Muscle layer of duodenum (tissue), 2 donors: ENCODE measurements at regions not wholly inside any gene's neighbourhood (a gene's known extent, or its start where the extent isn't known, plus 50 kb on each side); places are given as distances from the start of the nearest gene placed in this dataset.

ENCODE experiments used
- H3K27ac ChIP-seq: one replicate; pipeline ENCODE4 v1.7.0; 2013; ENCODE audit warnings: mild to moderate bottlenecking, low read length
- H3K27me3 ChIP-seq: one replicate; pipeline ENCODE4 v1.7.0; 2013; ENCODE audit warnings: low read depth, mild to moderate bottlenecking, control low read depth, low read length
- H3K36me3 ChIP-seq, 2 donors: one replicate each; pipeline ENCODE4 v1.7.0; 2013; ENCODE audit warnings: low read length in 2 of 2, control low read depth in 1 of 2, mild to moderate bottlenecking in 1 of 2; ENCODE audit not compliant: insufficient read depth in 2 of 2, control insufficient read depth in 1 of 2
- H3K4me1 ChIP-seq, 2 donors: one replicate each; pipeline ENCODE4 v1.7.0; 2013; ENCODE audit warnings: low read length in 2 of 2, mild to moderate bottlenecking in 2 of 2, control low read depth in 1 of 2, moderate library complexity in 1 of 2; ENCODE audit not compliant: insufficient read depth in 2 of 2, control insufficient read depth in 1 of 2
- H3K4me3 ChIP-seq, 2 donors: one replicate each; pipeline ENCODE4 v1.7.0; 2013; ENCODE audit warnings: low read length in 2 of 2, low read depth in 1 of 2, mild to moderate bottlenecking in 1 of 2
- H3K9me3 ChIP-seq, 2 donors: one replicate each; pipeline ENCODE4 v1.7.0; 2013; ENCODE audit warnings: low read length in 2 of 2, control low read depth in 1 of 2, mild to moderate bottlenecking in 1 of 2; ENCODE audit not compliant: control insufficient read depth in 1 of 2
- donor health status: healthy.

- no peak overlapping the region for H3K27ac ChIP-seq
- no peaks in the 10 kb centered on the region for H3K9me3 ChIP-seq
- peak overlapping the region; percentile 12 to 57 for H3K4me3 ChIP-seq
- H3K4me1 ChIP-seq = peaks cover 0 to 34% of the 10 kb centered on the region in 2 donors
- H3K36me3 ChIP-seq = no peaks in the 10 kb centered on the region
- no peaks in the 10 kb centered on the region for H3K27me3 ChIP-seq
Measured at GRCh38 chr5:116361171-116361967, 213.3 kb downstream of the SEMA6A start.

GRCh38 chr5:116360008-116360853, 214.4 kb downstream of the SEMA6A start:
- peaks cover 0 to 34% of the 10 kb centered on the region in 2 donors for H3K4me1 ChIP-seq
- H3K4me3 ChIP-seq = peak overlapping the region; percentile 35 to 57
- H3K27ac ChIP-seq = no peak overlapping the region
- no peaks in the 10 kb centered on the region for H3K9me3 ChIP-seq
- H3K27me3 ChIP-seq = no peaks in the 10 kb centered on the region
- no peaks in the 10 kb centered on the region for H3K36me3 ChIP-seq

GRCh38 chr5:116359592-116359991, 215.0 kb downstream of the SEMA6A start:
- H3K9me3 ChIP-seq = no peaks in the 10 kb centered on the region
- no peaks in the 10 kb centered on the region for H3K27me3 ChIP-seq
- H3K27ac ChIP-seq = no peak overlapping the region
- H3K4me1 ChIP-seq = peaks cover 0 to 34% of the 10 kb centered on the region in 2 donors
- no peak overlapping the region for H3K4me3 ChIP-seq
- no peaks in the 10 kb centered on the region for H3K36me3 ChIP-seq

GRCh38 chr5:116358911-116359418, 215.7 kb downstream of the SEMA6A start:
- no peaks in the 10 kb centered on the region for H3K27me3 ChIP-seq
- H3K36me3 ChIP-seq = no peaks in the 10 kb centered on the region
- H3K9me3 ChIP-seq = peaks cover 0 to 2% of the 10 kb centered on the region in 2 donors
- no peak overlapping the region for H3K27ac ChIP-seq
- H3K4me1 ChIP-seq = peaks cover 0 to 34% of the 10 kb centered on the region in 2 donors
- H3K4me3 ChIP-seq = no peak overlapping the region

GRCh38 chr5:116358015-116358523, 216.6 kb downstream of the SEMA6A start:
- Histone ChIP-seq H3K27ac (no peak overlapping the region), H3K36me3 (no peaks in the 10 kb centered on the region), H3K4me1 (peaks cover 0 to 34% of the 10 kb centered on the region in 2 donors), H3K27me3 (no peaks in the 10 kb centered on the region), H3K4me3 (no peak overlapping the region), H3K9me3 (peaks cover 0 to 2% of the 10 kb centered on the region in 2 donors)

- Histone ChIP-seq H3K9me3 (peaks cover 0 to 2% of the 10 kb centered on the region in 2 donors), H3K36me3 (no peaks in the 10 kb centered on the region), H3K4me3 (no peak overlapping the region), H3K27me3 (no peaks in the 10 kb centered on the region), H3K27ac (no peak overlapping the region), H3K4me1 (peaks cover 0 to 24% of the 10 kb centered on the region in 2 donors)
Measured at GRCh38 chr5:116355819-116356601, 218.6 kb downstream of the SEMA6A start.

- Histone ChIP-seq H3K4me1 (peaks cover 0 to 11% of the 10 kb centered on the region in 2 donors), H3K4me3 (no peak overlapping the region), H3K36me3 (no peaks in the 10 kb centered on the region)
Measured at GRCh38 chr5:116354699-116355098, 219.9 kb downstream of the SEMA6A start.

GRCh38 chr5:116347657-116348056, 227.0 kb downstream of the SEMA6A start:
- Histone ChIP-seq H3K27ac (no peak overlapping the region), H3K9me3 (peaks cover 0 to 12% of the 10 kb centered on the region in 2 donors), H3K36me3 (peaks cover 0 to 16% of the 10 kb centered on the region in 2 donors), H3K27me3 (no peaks in the 10 kb centered on the region), H3K4me3 (no peak overlapping the region), H3K4me1 (no peaks in the 10 kb centered on the region)

More at GRCh38 chr5:116354699-116355098, 219.9 kb downstream of the SEMA6A start:
- Histone ChIP-seq H3K9me3 (peaks cover 0 to 2% of the 10 kb centered on the region in 2 donors), H3K27ac (no peak overlapping the region), H3K27me3 (no peaks in the 10 kb centered on the region)

GRCh38 chr5:116343961-116344360, 230.7 kb downstream of the SEMA6A start:
- Histone ChIP-seq H3K36me3 (peaks cover 0 to 15% of the 10 kb centered on the region in 2 donors), H3K27ac (no peak overlapping the region), H3K9me3 (peaks cover 0 to 12% of the 10 kb centered on the region in 2 donors), H3K4me1 (no peaks in the 10 kb centered on the region), H3K4me3 (no peak overlapping the region), H3K27me3 (no peaks in the 10 kb centered on the region)
